ENCODE measurements at regions not wholly inside any gene's neighbourhood (a gene's known extent, or its start where the extent isn't known, plus 50 kb on each side); places are given as distances from the start of the nearest gene placed in this dataset.

DNA sequence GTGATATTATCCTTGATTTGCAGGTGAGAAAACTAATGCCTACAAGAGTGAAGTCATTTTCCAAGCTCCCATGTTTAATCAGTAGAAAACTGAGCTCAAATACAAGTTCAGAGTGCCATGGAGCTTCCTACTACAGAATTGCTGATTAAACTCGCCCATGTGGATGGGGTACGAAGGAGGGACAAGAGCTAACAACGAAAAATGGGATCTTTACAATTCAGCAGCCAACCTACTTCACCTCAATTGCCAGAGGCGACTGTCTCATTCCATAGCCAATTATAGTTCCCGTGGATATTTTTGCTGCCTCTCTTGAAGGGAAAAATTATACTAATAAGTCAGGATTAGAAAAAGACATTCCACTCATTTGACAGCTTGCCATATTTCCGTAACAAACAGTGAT, 1155.1 kb downstream of the OLFM4 start (continued):
- TF ChIP-seq CBX5 (IDR thresholded peaks at IDR 0.05; ENCODE audit: low read depth, low read length), result no peak
- no peak for TF ChIP-seq NANOG (IDR thresholded peaks at IDR 0.05; ENCODE audit: insufficient read depth, low read depth, low read length, poor library complexity, severe bottlenecking)
- TF ChIP-seq POLR2A (IDR thresholded peaks at IDR 0.05; ENCODE audit: control extremely low read depth in 1 of 2, low read depth in 2 of 2, low read length in 2 of 2), result no peak
- no peak for TF ChIP-seq RFX5 (IDR thresholded peaks at IDR 0.05; ENCODE audit: borderline replicate concordance, low read depth, low read length)
- TF ChIP-seq RNF2 (IDR thresholded peaks at IDR 0.05; ENCODE audit: borderline replicate concordance, low read depth, low read length, missing control alignments, poor library complexity, severe bottlenecking), result no peak
- TF ChIP-seq POLR2AphosphoS5 (IDR thresholded peaks at IDR 0.05; ENCODE audit: low read depth, low read length), result no peak

Data from H1 (cell line).